DMS114 treated with DMSO at 0.1 percent for 48 hours (cell line): ENCODE measurements at regions not wholly inside any gene's neighbourhood (a gene's known extent, or its start where the extent isn't known, plus 50 kb on each side); places are given as distances from the start of the nearest gene placed in this dataset.
"Not testable (repeated sequence)": the region's sequence is repeated elsewhere in the genome, so short reads cannot be mapped to it uniquely, and the experiment has no call there.

Experiments
- DNase-seq: peaks from one replicate; lab custom pipeline; 2025; ENCODE audit not compliant: unreplicated experiment; lab: John Stamatoyannopoulos, UW

- not testable (repeated sequence) for DNase-seq
Observed at GRCh38 chr20:53727239-53727638, 133.6 kb upstream of the ZNF217 start.

- DNase-seq, result no peak
Observed at GRCh38 chr20:53725575-53725970, 131.9 kb upstream of the ZNF217 start.

GRCh38 chr20:53723621-53724020 lies 130.0 kb upstream of the ZNF217 start:
- DNase-seq, result no peak

- no peak for DNase-seq
Observed at GRCh38 chr20:53723045-53723444, 129.4 kb upstream of the ZNF217 start.

- DNase-seq, result no peak
Observed at GRCh38 chr20:53722515-53723036, 128.9 kb upstream of the ZNF217 start.

GRCh38 chr20:53721445-53721963 lies 127.9 kb upstream of the ZNF217 start:
- DNase-seq, result not testable (repeated sequence)

- DNase-seq, result not testable (repeated sequence)
Observed at GRCh38 chr20:53719171-53719803, 125.6 kb upstream of the ZNF217 start.

- DNase-seq, result no peak
Observed at GRCh38 chr20:53718142-53719021, 124.7 kb upstream of the ZNF217 start.

- DNase-seq, result no peak
Observed at GRCh38 chr20:53716395-53716794, 122.8 kb upstream of the ZNF217 start.

- DNase-seq, result no peak
Observed at GRCh38 chr20:53714524-53714923, 120.9 kb upstream of the ZNF217 start.

GRCh38 chr20:53713328-53714056 lies 119.9 kb upstream of the ZNF217 start:
- no peak for DNase-seq

GRCh38 chr20:53712212-53712977 lies 118.8 kb upstream of the ZNF217 start:
- DNase-seq, result no peak

GRCh38 chr20:53711333-53712211 lies 117.9 kb upstream of the ZNF217 start:
- no peak for DNase-seq

GRCh38 chr20:53708129-53708968 lies 114.7 kb upstream of the ZNF217 start:
- peak; percentile 96 for DNase-seq

GRCh38 chr20:53707371-53708055 lies 113.9 kb upstream of the ZNF217 start:
- DNase-seq, result peak; percentile 87

- peak; percentile 92 for DNase-seq
Observed at GRCh38 chr20:53706466-53707370, 113.1 kb upstream of the ZNF217 start.

GRCh38 chr20:53706008-53706465 lies 112.4 kb upstream of the ZNF217 start:
- DNase-seq, result no peak
